Activated T-helper 1 cell treated with anti-CD3 and anti-CD28 coated beads, Interleukin-2, amount 50 U/mL, for 16 hours (primary cell): ENCODE measurements at regions not wholly inside any gene's neighbourhood (a gene's known extent, or its start where the extent isn't known, plus 50 kb on each side); places are given as distances from the start of the nearest gene placed in this dataset.

ENCODE experiments used
- DNase-seq, 2 donors: peaks; one replicate each; pipeline ENCODE4 v3.0.0-alpha.2; 2020; ENCODE audit warnings: low read depth in 1 of 2, low spot score in 1 of 2

DNA sequence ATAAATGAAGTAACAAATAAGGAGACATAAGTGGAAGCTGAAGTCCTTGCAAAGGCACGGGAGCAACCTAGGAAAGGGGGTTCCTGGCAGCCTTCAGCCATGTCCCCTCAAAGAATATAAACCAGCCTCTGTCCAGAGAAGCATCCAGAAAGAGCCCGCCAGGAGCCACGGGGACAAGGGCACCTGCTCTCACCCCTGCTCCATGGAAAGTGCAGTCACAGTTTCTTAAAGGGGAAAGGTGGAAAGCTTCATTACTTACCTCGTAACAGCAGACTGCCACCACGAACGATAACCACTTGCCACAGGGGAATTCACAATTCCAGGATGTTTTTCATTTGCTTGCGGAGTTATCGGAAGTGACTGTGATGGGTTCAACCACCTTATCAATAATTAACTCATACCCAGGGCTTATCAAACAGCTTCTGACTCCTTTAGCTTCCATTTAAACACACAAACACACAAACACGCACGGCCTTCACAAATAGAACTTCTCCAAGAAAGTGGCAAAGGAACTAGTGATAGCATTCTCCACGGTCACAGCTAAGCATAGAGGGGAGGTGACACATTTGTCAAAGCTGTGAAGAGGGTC, 134.2 kb upstream of the IGF1R start:
- DNase-seq = no peak

DNA sequence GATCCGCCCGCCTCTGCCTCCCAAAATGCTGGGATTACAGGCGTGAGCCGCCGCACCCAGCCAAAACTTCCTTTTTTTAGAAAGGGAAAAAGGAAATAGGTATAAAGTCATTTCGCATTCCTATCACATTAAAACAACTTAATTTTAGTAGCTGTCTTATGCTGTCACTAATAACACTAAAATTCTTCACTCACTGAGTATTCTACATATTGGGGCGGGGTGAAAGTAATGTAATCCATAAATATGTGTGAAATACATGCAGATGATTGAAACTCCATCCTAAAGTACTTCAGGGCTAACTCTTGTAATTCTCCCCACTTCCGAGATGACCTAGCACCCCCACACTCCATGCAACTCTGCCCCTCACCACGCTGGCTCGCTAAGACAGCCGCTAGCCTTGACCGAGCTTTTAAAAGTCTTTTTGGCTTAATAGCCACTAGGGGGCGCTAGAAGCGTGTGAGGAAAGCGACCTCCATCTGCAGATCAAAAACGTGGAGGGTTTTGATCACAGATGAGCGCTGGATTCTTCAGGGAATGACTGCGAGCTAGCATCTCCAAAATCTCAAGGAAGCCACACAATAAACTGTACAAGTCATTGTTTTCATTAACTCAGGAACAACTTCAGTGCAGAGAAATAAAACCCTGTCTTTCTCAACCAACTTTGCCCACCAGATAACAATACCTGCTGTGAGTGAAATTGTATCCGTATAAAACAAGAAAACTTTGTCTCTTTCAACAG, 129.3 kb upstream of the IGF1R start:
- no peak for DNase-seq

DNA sequence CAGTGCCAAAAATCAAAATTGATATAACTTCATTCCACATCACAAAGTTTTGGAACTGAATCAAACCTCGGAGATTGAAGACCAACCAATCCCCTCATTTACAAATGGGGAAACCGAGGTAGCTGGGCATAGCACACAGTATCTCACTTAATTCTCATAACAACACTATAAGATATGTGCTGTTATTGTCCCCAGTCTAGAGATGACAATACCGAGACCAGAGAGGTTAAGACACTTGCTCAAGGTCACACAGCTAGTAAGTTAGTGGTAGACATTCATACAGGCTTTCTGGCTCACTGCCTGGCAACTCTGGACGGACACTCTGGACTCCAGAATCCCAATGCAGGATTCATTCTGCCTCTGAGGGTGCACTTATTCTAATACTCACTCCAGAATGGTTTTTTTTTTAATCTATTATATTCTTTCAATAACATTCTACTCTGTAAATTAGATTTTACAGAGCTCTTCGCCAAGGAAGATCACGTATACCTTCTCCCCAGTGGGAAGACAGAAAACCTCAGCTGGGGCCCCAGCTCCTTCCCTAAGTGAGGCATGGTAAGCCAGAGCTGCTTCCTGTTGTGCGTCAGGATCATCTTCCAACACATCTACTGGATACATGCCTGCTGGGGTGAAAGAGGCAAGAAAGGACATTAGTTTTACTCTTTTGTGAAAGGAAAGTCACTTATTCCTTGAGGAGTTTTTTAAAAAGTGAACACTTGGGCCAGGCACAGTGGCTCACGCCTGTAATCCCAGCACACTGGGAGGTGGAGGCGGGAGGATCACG, 128.4 kb upstream of the IGF1R start:
- DNase-seq = no peak

DNA sequence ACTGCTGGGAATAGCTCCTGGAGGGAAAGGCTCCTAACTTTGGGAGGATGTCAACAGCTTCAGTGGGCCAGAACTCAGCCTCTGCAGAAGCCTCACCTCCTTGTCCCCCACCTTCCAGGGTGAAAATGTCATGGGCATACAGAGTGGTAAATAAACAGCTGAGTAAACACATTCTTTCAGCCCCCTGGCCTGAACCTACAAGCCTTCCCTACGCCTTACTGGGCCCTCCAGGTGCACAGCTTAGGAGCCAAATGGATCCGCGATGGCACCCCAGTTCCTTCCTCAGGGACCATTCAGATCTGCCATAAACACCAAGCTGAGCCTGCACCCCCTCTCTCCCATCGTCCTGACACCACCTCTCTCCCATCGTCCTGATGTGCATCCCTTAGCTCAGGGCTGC, 126.2 kb upstream of the IGF1R start:
- DNase-seq = no peak

DNA sequence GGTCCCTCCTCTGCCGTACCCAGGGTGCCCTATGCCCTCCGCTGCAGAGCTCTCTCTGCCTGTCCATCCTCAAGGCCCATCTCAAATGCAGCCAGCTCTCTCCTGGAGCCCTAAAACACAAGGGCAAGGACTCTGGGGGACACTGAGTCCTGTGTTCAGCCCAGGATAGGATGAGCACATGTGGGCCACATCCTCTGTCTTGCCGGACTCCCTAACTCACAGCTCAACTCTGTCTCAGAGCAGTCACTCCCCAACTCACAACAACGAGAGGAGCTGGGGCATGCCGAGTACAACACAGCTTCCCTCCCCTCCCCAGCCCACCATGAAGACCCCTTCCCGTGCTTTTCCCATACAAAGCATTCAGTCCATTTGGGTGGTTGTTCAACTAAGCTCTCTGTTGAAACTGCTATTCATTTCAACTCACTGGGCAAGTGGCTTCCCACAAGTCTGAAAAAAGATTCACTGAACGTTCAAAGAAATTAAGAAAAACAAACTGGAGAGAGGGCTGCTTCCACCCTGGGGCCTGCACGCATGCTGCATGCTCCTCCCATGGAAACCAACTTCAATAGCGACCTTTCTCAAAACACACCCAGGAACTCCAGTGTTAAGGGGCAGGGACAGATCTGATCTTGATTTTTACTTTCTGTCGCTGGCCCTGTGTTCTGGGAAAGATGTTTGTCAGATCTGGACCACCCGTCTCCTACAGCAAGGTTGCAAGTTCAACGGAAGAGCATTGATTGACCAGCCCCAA, 124.3 kb upstream of the IGF1R start:
- DNase-seq = no peak

DNA sequence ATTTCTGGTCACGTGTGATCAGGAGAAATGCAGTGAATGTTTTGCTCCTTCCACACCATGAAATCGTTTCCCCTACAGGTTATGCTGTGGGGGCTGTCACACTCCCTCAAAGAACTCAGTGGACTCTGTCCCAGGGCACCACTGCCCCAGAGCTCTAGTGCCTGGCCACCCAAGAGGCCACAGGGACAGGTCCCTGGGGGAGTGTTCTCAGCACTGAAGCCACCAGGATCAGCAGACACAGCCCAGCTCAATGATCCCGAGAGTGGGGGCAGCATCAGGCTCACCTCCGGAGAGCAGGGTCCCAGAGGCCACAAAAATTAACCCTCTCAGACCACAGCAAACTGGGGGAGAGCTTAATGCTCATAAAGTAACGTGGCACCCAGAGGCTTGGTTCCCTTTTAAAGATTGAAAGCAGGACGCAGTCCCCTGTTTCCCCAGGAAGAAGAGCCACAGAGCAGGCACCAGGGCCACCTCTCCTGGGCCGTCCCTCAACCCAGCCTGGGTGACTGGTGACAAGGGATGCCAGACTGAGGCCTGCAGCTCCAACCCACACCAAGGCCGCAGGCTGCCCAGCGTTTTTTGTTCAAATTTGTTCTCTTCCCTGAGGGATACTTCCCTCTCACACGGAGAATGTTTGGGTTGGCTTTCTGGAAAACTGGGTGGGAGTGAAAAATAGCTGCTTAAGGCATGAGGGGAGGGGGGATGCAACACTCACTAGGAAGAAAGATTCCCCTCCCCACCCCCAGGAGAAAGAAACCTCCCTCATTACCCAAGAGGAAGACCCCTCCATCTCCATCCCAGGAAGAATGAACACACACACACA, 123.3 kb upstream of the IGF1R start:
- DNase-seq = no peak

DNA sequence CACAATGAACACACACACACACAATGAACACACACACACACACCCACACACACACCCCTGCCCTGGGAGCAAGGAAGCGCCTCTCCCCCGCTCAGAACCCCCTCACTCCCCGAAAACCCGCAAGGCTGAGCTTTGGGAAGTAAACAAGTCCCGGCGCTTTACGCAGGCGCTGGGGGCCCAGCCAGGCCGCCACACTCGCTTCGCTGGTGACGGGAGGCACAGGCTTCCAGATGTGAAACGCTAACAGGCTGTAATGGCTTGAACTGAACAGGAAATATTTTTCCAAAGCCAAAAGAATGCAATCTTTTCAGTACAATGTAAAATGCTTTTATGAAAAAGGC, 122.7 kb upstream of the IGF1R start:
- no peak for DNase-seq

DNA sequence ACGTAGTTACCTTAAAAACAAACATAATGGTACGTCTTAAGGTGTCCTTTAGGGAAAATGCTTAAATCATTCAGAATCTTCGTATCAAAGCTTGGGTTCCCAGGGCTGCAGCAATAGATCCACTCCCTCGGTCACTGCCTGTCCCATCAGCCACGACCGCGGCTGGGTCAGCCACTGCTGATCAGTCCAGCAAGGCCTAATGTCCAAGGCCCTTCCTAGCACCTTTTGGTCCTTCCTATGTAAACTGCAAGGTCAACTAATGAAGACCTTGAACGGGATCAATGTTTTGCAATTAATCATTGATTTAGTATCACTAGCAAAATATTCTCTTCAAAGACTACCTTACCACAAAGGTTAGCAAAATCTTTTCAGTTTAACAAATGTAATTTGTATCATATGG, 122.2 kb upstream of the IGF1R start:
- no peak for DNase-seq

DNA sequence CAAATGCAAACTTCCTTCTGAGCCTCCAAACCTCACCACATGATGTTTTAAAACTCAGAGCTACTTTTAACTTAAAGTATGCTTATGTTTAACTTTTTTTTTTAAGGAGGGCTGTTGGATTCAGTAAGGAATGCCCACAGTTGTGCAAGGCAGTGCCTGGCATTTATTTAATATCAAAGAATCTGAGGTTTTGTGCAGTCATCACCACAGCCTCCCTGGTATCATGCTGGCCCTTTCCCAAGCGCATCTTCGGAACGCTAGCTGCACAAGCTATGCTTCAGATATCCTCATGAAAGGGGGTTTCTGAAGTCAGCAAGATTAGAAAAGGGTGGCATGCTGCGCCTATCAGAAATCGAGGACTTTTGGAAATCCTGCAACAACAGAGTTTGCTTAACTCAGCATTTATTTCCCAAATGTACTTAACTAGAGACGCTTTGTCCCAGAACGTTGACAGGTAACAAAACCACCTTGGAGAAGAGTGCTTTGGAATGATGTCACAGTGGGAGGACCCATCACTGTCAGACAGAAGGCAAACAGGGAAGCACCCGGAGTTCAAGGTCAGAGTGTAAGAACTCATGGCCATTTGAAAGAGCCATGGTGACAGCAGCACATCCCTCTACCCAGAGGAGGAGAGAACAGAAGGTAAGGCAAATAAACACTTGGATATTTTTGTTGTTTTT, 120.2 kb upstream of the IGF1R start:
- no peak for DNase-seq

DNA sequence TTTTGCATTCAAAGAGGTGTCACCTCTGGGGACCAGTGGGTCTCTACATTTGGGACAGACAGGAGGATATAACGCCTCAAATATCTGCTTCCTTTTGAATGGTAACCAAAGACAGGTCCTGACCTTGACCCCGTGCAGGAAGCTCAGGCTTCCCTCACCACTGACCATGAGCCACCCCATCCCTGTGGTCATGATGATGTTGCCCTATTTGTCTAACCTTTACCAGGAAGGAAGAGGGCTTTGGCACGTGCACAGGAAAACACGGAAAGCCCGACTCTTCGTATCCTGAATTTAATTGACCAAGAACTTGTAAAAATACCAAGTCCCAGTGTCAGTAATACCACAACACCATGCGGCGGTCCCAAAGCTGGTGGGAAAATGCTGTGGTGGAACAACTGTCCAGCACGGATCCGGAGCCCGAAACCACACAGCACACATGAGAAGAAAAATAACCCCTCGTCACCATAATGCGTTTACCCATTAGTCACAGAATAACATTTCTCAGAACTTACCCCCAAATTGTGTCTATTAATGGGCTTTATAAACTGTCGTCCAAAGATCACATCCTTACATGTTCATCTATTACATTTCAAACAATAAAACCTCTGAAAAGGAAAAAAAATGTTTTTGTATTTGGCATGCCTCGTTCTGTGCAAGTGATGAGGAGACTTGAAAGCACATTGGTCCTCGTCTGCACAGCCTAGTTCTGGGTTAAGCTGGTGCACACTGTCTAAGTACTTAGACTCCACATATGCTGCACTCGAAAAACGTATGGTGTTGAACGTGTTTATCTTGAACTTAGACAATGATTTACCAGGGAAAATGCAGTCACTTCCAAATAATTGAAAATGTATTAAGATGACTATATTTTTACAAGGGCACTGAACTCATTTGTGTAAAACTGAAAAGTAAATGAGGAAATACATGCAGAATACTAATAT, 118.9 kb upstream of the IGF1R start:
- no peak for DNase-seq

DNA sequence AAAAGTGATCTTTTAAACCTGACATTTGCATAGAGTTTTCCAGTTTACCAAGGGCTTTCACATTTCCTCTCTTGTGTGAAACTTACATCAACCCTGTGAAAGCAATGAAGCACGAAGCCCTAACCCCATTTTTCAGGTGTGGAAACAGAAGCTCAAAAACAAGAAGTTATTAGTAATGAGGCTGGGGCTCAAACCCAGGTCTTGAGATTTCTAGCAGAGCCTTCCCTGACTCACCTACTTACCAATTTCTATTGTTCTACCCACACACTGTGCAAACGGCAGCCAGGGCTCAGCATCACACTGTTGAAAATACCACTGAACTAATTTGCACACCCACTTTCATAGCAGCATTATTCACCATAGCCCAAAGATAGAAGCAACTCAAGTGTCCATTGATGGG, 117.8 kb upstream of the IGF1R start:
- no peak for DNase-seq

DNA sequence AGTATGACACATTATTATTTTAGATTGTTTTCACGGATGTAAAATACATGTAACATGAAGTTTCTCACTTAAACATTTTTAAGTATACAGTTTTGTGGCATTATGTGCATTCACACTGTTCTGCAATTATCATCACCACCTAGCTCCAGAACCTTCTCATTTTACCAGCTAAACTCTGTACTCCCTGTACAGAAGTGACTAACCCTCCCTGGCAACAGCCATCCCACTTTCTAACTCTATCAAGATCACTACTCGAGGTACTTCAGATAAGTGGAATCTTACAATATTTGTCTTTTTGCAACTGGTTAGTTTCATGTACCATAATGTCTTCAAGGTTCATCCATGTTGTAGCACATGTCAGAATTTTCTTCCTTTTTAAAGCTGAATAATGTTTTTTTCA, 116.3 kb upstream of the IGF1R start:
- no peak for DNase-seq

DNA sequence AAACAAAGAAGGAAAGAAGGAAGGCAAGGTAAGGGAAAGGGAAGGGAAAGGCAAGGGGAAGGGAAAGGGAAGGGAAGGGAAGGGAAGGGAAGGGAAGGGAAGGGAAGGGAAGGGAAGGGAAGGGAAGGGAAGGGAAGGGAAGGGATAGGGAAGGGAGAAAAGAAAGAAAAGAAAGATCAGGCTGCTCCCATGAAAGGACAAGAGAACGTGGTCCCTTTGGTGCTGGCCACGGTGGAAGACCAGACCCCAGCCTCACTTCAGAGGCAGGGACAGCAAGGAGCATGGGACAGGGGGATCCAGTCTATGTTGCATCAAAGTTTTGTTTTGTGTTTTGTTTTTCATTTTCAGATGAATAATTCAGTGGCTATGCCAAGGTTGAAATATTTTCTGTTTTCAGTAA, 111.4 kb upstream of the IGF1R start:
- no peak for DNase-seq

DNA sequence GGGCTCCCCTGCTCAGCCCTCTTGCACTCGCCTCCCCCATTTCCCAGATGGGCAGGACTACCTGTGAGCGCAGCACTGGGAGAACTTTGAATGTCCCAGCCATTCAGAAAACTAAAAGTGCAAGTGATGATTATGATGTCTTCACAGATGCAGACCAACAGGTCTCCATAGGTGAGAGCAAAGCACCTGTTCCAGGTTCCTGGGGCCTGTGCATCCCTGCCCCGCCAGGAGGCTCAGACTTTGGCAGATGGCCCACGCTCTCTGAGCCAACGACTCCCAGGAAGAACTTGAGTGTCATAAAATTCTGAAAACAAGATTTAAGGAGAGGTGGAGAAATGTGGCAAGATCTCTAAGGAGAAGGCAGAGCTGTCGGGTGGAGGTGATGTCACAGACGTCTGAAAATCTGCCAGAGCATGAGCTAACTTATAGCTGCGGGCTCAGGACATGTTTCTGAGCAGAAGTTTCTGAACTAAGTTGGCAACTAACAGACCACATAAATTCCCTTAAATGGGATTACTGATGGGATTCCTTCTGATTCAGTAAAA, 110.8 kb upstream of the IGF1R start:
- DNase-seq = no peak

DNA sequence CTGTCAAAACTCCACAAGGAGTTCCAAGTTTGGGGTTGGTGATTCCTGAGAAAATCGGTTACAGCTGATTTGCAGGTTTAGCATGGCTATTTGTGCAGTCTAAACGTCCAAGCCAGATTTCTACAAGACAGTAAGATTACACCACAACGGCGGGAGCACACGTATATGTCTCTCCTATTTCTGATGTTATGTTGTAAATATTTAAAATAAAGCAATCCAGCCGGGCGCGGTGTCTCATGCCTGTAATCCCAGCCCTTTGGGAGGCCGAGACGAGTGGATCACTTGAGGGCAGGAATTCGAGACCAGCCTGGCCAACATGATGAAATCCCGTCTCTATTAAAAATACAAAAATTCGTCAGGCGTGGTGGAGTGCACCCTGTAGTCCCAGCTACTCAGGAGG, 106.8 kb upstream of the IGF1R start:
- no peak for DNase-seq

DNA sequence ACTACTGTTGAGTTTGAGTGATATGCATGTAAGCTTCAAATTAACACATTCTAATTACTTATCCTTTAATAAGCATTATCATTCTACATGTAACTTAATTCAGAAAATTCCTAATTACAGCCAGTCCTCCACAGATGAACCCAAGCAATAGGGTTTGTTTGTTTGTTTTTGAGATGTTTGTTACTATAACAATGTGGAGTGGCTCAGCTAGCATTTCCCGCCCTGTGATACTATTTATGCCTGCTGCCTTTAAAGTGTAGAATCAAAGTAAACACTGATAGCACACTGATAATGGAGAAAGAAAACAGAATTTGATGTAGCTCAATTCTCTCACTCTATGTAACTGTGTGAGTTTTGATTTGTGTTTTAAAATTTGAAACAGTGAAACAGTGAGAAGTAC, 105.1 kb upstream of the IGF1R start:
- DNase-seq = no peak

DNA sequence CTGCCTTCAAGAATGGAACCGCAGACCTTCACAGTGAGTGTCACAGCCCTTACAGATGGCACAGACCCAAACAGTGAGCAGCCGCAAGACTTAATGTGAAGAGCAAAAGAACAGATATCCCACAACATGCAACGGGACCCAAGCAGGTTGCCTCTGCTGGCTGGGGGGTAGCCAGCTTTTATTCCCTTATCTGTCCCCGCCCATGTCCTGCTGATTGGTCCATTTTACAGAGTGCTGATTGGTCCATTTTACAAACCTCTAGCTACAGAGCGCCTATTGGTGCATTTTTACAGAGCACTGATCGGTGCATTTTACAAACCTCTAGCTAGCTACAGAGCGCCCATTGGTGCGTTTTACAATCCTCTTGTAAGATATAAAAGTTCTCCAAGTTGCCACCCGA, 102.0 kb upstream of the IGF1R start:
- DNase-seq = no peak

DNA sequence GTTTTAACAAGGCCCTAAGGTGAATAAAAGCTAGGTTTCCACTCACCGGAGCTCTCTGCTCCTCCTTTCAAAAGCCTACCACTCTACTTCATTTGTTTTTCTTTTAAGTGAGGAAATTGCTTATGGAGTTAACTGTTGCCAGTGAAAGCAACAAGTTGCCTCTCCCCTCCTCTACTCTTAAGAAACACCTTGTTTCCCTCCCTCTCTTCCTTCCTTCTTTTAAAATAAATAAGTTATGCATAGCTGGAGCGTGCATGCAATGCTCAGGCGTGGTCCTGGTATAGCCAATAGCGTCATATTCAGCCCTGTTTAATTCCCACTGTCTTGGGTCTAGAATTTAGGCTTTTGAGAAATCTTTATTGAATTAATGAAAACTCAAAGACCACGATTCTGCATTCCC, 101.1 kb upstream of the IGF1R start:
- DNase-seq = no peak

DNA sequence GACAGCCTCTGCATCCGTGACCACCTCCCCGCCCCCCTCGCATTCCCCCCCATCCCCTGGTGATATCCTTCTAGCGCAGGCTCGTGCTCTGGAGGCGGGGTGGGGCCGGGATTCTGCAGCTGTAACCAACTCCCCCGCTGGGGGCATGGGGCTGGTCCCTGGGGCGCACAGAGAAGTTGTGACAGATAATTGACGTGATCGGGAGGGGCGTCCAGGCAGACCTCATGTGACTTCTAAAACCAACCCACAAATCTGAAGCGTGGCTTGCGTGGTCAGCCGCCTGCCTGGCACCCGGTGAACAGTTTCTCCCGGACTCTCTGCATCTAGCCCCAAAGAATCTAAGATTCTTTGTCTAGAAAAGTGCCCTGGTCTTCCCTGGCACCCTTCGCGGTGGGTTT, 100.6 kb upstream of the IGF1R start:
- no peak for DNase-seq
